Right cardiac atrium (tissue), 5 donors: ENCODE measurements at regions not wholly inside any gene's neighbourhood (a gene's known extent, or its start where the extent isn't known, plus 50 kb on each side); places are given as distances from the start of the nearest gene placed in this dataset.

Experiments
- ATAC-seq, 2 donors: fragments of 200-7000 bp; cut with Tn5 transposase; one replicate each; pipeline versions ENCODE4 v1.8.0 to v1.9.1; 2020; ENCODE audit warnings: moderate library complexity in 2 of 2, mild to moderate bottlenecking in 1 of 2
- DNase-seq, 3 donors: peaks; one replicate each; pipeline ENCODE4 v3.0.0-alpha.2; 2020
- H3K27ac ChIP-seq: one replicate; pipeline ENCODE4 v1.5.1; 2013; ENCODE audit warnings: mild to moderate bottlenecking, low read length, control low read depth, moderate library complexity
- H3K27me3 ChIP-seq: one replicate; pipeline ENCODE4 v1.6.1; 2013; ENCODE audit not compliant: control insufficient read depth, insufficient read depth
- H3K4me1 ChIP-seq: one replicate; pipeline ENCODE4 v1.6.1; 2013; ENCODE audit warnings: low read length; ENCODE audit not compliant: control insufficient read depth, insufficient read depth
- H3K4me3 ChIP-seq: one replicate; pipeline ENCODE4 v1.5.1; 2013; ENCODE audit warnings: low read length, control low read depth
- H3K9me3 ChIP-seq: one replicate; pipeline ENCODE4 v1.6.1; 2013; ENCODE audit warnings: low read length; ENCODE audit not compliant: control insufficient read depth
- WGBS: extraction: QIAGEN DNeasy Blood & Tissue Kit; methylation state at CpG from one replicate; pipeline ENCODE4 v1.1.7; 2013; 5-methylcytosine and 5-hydroxymethylcytosine counted together
- intact Hi-C, 4 donors: fragments of 100-400 bp; cut with DNase I; formaldehyde crosslinking; loops; one replicate each; pipeline versions ENCODE4 v1.11.0 to v1.14.0; 2022 to 2023
- donor health status: healthy with polysubstance abuse.
- donor health status: DM: no; HTN: yes; CAD: no.
- donor health status: DM: no; HTN: no; CAD: no.
- donor health status: DM: no; HTN: yes; CAD: no; lungs with severe emphysema.
- donor health status: DM: yes; HTN: yes; CAD: no.

GRCh38 chr2:204257781-204258180 is 287.5 kb upstream of the PARD3B start:
- no peak overlapping the region for H3K4me3 ChIP-seq
- DNase-seq (no peak), ATAC-seq (no peak)
- H3K27ac ChIP-seq: no peak overlapping the region
- no peaks in the 10 kb centered on the region for H3K9me3 ChIP-seq
- intact Hi-C loops: loop anchor here in 1 of 4 donors (10.0 kb wide), 1 partner anchor 1417 kb away; no protein-coding TSS in a partner anchor
- 95% methylated on average over 5 of the region's 5 CpGs for WGBS
- H3K4me1 ChIP-seq: no peaks in the 10 kb centered on the region
- H3K27me3 ChIP-seq: no peaks in the 10 kb centered on the region

DNA sequence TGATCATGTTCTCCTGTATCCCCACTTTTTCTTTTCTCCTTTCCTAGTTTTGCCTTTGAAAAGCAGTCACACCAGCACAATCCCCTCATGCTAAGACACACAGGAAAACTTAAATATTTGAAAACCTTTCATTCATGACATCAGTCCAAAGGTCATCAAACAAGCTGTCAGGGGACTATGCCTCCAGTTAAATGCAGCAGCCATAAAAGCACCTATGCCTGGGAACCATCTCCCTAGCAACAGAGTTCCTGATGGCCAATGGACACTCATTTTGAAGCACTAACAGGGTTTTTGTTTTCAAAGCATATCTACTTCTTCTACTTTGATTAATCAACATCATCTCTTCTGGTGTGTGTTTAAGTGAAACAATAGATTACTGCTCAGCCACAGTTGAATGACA is 286.4 kb upstream of the PARD3B start:
- Histone ChIP-seq H3K27me3 (no peaks in the 10 kb centered on the region), H3K27ac (no peak overlapping the region), H3K4me1 (no peaks in the 10 kb centered on the region), H3K4me3 (no peak overlapping the region), H3K9me3 (no peaks in the 10 kb centered on the region)
- intact Hi-C loops: loop anchor here in 1 of 4 donors (10.0 kb wide), 1 partner anchor 1416 kb away; no protein-coding TSS in a partner anchor
- no peak for DNase-seq
- ATAC-seq: no peak

DNA sequence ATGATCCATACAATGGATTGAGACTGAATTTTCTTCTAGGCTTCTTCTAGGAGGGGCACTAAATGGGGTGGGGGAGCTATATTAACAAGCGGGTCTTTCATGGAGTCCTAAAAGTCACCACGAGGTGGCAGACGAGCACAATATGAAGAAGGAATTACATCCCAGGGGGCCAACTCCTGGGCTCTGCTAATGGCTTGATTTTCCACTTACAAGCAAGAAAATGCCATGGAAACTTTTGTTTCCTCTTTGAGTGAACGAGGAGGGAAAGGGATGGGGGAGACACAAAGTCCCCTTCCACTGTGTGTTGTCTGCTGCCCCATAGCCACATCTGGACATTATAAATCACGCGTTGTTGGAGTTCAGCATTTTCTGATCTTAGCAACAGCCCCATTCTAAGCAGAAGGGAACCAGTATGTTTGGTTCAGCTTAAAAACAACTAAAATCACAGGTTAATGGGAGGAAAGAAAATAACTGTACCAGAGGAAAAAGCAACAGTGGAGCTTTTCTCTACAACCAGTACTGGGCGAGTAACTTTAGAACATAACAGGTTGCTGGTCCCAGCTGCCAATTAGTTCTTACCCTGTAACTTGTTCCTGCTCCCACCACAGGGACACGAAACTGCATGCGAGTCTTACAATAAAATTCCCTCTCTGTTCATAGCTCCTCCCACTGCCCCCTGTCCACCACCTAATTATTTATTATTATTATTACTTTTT is 285.0 kb upstream of the PARD3B start:
- H3K9me3 ChIP-seq: no peaks in the 10 kb centered on the region
- peak; percentile 66 to 86 (median 67) for DNase-seq
- H3K27ac ChIP-seq: no peak overlapping the region

GRCh38 chr2:204260901-204261300 is 284.4 kb upstream of the PARD3B start:
- no peak overlapping the region for H3K27ac ChIP-seq
- no peaks in the 10 kb centered on the region for H3K4me1 ChIP-seq
- no peak for DNase-seq
- 64% methylated on average over 2 of the region's 2 CpGs for WGBS
- H3K4me3 ChIP-seq: no peak overlapping the region
- intact Hi-C loops: loop anchor here in 1 of 4 donors (10.0 kb wide), 1 partner anchor 1414 kb away; no protein-coding TSS in a partner anchor
- H3K27me3 ChIP-seq: no peaks in the 10 kb centered on the region
- H3K9me3 ChIP-seq: no peaks in the 10 kb centered on the region
- ATAC-seq: no peak

More for the DNA sequence above, 285.0 kb upstream of the PARD3B start:
- intact Hi-C loops: loop anchor here in 1 of 4 donors (10.0 kb wide), 1 partner anchor 1414 kb away; no protein-coding TSS in a partner anchor
- Histone ChIP-seq H3K27me3 (no peaks in the 10 kb centered on the region), H3K4me3 (no peak overlapping the region), H3K4me1 (no peaks in the 10 kb centered on the region)
- 27% methylated on average over 9 of the region's 9 CpGs for WGBS
- ATAC-seq: peak; percentile 76 to 82

GRCh38 chr2:204261846-204262245 is 283.4 kb upstream of the PARD3B start:
- ATAC-seq: no peak
- intact Hi-C loops: loop anchor here in 1 of 4 donors (10.0 kb wide), 1 partner anchor 1413 kb away; no protein-coding TSS in a partner anchor
- no peak overlapping the region for H3K27ac ChIP-seq
- WGBS: 55% methylated on average over 4 of the region's 4 CpGs
- no peaks in the 10 kb centered on the region for H3K9me3 ChIP-seq
- H3K27me3 ChIP-seq: no peaks in the 10 kb centered on the region
- no peaks in the 10 kb centered on the region for H3K4me1 ChIP-seq
- no peak overlapping the region for H3K4me3 ChIP-seq
- DNase-seq: no peak

DNA sequence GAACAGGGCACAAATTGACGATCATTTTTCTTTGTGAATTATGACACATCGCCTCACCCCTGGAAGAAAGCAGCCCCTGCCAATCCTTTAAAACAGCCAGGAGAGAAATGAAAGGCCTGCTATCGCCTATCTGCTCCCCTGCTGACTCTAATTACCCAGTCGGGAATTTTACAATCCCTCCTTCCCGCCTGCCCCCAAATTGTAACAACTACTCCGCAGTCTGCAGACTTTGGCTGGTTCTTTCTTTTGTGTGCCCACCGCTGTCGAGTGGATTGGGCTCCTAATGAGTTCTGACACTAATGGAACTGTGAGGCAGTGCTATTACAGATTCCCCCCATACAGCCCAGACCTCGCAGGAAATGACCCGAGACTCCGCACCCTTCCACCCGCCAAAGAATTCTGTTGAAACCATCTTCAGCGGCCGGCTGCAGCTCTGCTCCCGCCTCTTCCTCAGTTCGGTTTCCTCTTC is 281.2 kb upstream of the PARD3B start:
- intact Hi-C loops: loop anchor here in 1 of 4 donors (10.0 kb wide), 1 partner anchor 1411 kb away; no protein-coding TSS in a partner anchor
- 77% methylated on average over 16 of the region's 16 CpGs for WGBS
- no peak for ATAC-seq

DNA sequence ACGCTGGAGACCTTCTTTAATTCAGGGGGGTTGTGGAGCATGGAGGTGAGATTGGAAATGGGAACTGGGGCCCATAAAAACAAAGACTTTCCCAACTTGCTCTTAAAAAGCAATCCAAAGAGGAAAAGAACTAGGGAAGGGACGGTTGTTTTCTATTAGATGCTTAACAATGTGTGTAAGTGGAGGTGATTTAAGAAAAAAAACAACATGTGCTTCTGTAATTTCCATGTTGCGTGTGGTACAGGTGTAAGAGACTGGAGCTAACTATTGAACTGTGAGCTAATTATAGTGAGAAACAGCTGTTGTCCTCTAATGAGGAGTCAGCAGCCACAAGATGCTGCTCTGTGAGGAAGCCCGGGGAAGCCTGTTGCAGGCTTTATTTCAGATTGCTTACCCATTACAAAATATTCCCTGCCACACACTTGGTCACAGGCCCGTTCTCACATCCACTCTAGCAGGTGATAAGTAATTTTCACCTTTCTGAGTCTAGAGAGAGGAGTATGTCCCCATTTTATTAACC is 280.6 kb upstream of the PARD3B start:
- intact Hi-C loops: loop anchor here in 1 of 4 donors (10.0 kb wide), 1 partner anchor 1410 kb away; no protein-coding TSS in a partner anchor
- Histone ChIP-seq H3K27me3 (no peaks in the 10 kb centered on the region), H3K9me3 (no peaks in the 10 kb centered on the region), H3K4me1 (no peaks in the 10 kb centered on the region), H3K4me3 (no peak overlapping the region), H3K27ac (no peak overlapping the region)
- ATAC-seq (no peak), DNase-seq (no peak)
- 73% methylated on average over 5 of the region's 5 CpGs for WGBS

More for the DNA sequence above, 281.2 kb upstream of the PARD3B start:
- DNase-seq: no peak
- Histone ChIP-seq H3K27me3 (no peaks in the 10 kb centered on the region), H3K9me3 (no peaks in the 10 kb centered on the region), H3K4me1 (no peaks in the 10 kb centered on the region), H3K27ac (no peak overlapping the region), H3K4me3 (no peak overlapping the region)

- Histone ChIP-seq H3K27ac (no peak overlapping the region), H3K4me3 (no peak overlapping the region), H3K4me1 (no peaks in the 10 kb centered on the region), H3K27me3 (no peaks in the 10 kb centered on the region), H3K9me3 (no peaks in the 10 kb centered on the region)
- intact Hi-C loops: loop anchor here in 1 of 4 donors (10.0 kb wide), 1 partner anchor 1409 kb away; no protein-coding TSS in a partner anchor
- WGBS: 93% methylated on average over 7 of the region's 7 CpGs
- DNase-seq (no peak), ATAC-seq (no peak)
These were observed 279.5 kb upstream of the PARD3B start for GRCh38 chr2:204265681-204266181.

DNA sequence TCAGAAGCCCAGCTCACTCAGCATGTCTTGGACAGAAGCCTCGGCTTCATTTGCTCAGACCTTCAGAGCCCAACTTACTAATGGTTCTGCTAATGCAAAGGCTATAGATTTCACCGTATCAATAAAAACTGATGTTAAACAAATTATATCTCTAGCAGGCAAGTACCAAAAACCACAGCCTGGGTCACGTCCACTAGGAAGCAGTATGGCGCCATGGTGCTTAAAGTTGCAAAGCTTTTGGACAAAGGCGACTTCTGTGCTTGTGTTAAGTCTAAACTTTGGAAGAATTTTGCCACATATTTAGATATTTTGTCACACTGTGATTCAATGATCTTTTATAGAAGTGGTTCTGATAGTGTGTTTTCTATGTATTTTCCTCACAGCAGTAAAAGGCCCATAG is 276.8 kb upstream of the PARD3B start:
- Histone ChIP-seq H3K27me3 (no peaks in the 10 kb centered on the region), H3K4me3 (no peak overlapping the region), H3K4me1 (no peaks in the 10 kb centered on the region), H3K27ac (no peak overlapping the region), H3K9me3 (no peaks in the 10 kb centered on the region)
- intact Hi-C loops: loop anchor here in 1 of 4 donors (10.0 kb wide), 1 partner anchor 1406 kb away; no protein-coding TSS in a partner anchor
- 88% methylated on average over 5 of the region's 5 CpGs for WGBS
- no peak for DNase-seq
- no peak for ATAC-seq

- no peaks in the 10 kb centered on the region for H3K9me3 ChIP-seq
- intact Hi-C loops: loop anchor here in 1 of 4 donors (10.0 kb wide), 1 partner anchor 1406 kb away; no protein-coding TSS in a partner anchor
- ATAC-seq (no peak), DNase-seq (no peak)
- H3K4me1 ChIP-seq: no peaks in the 10 kb centered on the region
- no peaks in the 10 kb centered on the region for H3K27me3 ChIP-seq
- H3K27ac ChIP-seq: no peak overlapping the region
- no peak overlapping the region for H3K4me3 ChIP-seq
- 82% methylated on average over 3 of the region's 3 CpGs for WGBS
These were observed 276.3 kb upstream of the PARD3B start for GRCh38 chr2:204268971-204269370.

DNA sequence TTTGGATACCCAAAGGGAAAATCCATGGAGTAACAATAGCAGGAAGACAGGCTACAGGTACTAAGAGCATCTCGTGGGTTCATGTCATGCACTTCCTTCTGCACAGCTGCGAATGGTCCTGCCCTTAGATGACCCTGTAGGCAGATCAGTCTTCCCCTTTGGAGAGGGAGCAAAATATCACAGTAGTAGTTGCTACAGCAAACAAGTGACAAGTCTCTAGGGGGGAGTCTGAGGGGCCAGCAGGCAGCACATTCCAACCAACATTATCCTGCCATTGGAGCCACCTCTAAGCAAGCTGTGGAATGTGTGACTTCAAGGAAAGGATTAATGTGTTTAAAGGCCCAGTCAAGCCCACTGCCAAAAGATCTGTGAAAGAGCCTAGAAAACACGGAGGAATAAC is 273.2 kb upstream of the PARD3B start:
- intact Hi-C loops: no loop called here
- H3K27me3 ChIP-seq: no peaks in the 10 kb centered on the region
- no peaks in the 10 kb centered on the region for H3K9me3 ChIP-seq
- H3K27ac ChIP-seq: no peak overlapping the region
- 41% methylated on average over 3 of the region's 3 CpGs for WGBS
- peak in 1 of 2 donors; percentile 64 for ATAC-seq
- H3K4me3 ChIP-seq: no peak overlapping the region
- H3K4me1 ChIP-seq: no peaks in the 10 kb centered on the region
- no peak for DNase-seq
